Endothelial cell (in vitro differentiated cells): ENCODE measurements at regions not wholly inside any gene's neighbourhood (a gene's known extent, or its start where the extent isn't known, plus 50 kb on each side); places are given as distances from the start of the nearest gene placed in this dataset.

Source experiments
- DNase-seq: peaks from one replicate; pipeline ENCODE4 v3.0.0; 2021; ENCODE audit warnings: low spot score
- H3K27ac Mint-ChIP-seq: one replicate; pipeline ENCODE4 v1.8.0; 2021; ENCODE audit warnings: mixed read lengths, inconsistent platforms; ENCODE audit not compliant: unreplicated experiment
- H3K27me3 Mint-ChIP-seq: one replicate; pipeline ENCODE4 v1.8.0; 2021; ENCODE audit warnings: mild to moderate bottlenecking, moderate library complexity, mixed read lengths, inconsistent platforms; ENCODE audit not compliant: unreplicated experiment
- H3K36me3 Mint-ChIP-seq: one replicate; pipeline ENCODE4 v1.8.0; 2021; ENCODE audit warnings: mild to moderate bottlenecking, low read depth, mixed read lengths, inconsistent platforms; ENCODE audit not compliant: unreplicated experiment
- H3K4me1 Mint-ChIP-seq: one replicate; pipeline ENCODE4 v1.8.0; 2021; ENCODE audit warnings: mild to moderate bottlenecking, mixed read lengths, inconsistent platforms; ENCODE audit not compliant: unreplicated experiment
- H3K4me3 Mint-ChIP-seq: one replicate; pipeline ENCODE4 v1.8.0; 2021; ENCODE audit warnings: mild to moderate bottlenecking, mixed read lengths, inconsistent platforms; ENCODE audit not compliant: unreplicated experiment
- H3K9me3 Mint-ChIP-seq: one replicate; pipeline ENCODE4 v1.8.0; 2021; ENCODE audit warnings: mixed read lengths, inconsistent platforms; ENCODE audit not compliant: unreplicated experiment
- CTCF ChIP-seq: fragments of 200-600 bp; sonication (generic); IDR thresholded peaks from one replicate; pipeline ENCODE4 v1.5.0; 2021; ENCODE audit warnings: antibody characterized with exemption; ENCODE audit not compliant: unreplicated experiment

- H3K36me3 Mint-ChIP-seq, result peaks cover 3% of the 10 kb centered on the region
- no peak overlapping the region for H3K27ac Mint-ChIP-seq
- H3K4me1 Mint-ChIP-seq, result no peaks in the 10 kb centered on the region
- H3K9me3 Mint-ChIP-seq, result no peaks in the 10 kb centered on the region
- DNase-seq, result no peak
- no peak for TF ChIP-seq CTCF
- no peak overlapping the region for H3K4me3 Mint-ChIP-seq
- peaks cover 6% of the 10 kb centered on the region for H3K27me3 Mint-ChIP-seq
Observed at GRCh38 chr17:6205525-6205924, 135.3 kb downstream of the WSCD1 start.

GRCh38 chr17:6205033-6205432 is 134.9 kb downstream of the WSCD1 start:
- H3K27me3 Mint-ChIP-seq, result peaks cover 5% of the 10 kb centered on the region
- peaks cover 3% of the 10 kb centered on the region for H3K36me3 Mint-ChIP-seq
- no peak for DNase-seq
- no peak for TF ChIP-seq CTCF
- no peak overlapping the region for H3K4me3 Mint-ChIP-seq
- H3K9me3 Mint-ChIP-seq, result no peaks in the 10 kb centered on the region
- H3K4me1 Mint-ChIP-seq, result no peaks in the 10 kb centered on the region
- no peak overlapping the region for H3K27ac Mint-ChIP-seq

- no peaks in the 10 kb centered on the region for H3K9me3 Mint-ChIP-seq
- no peak overlapping the region for H3K4me3 Mint-ChIP-seq
- no peak for TF ChIP-seq CTCF
- peaks cover 5% of the 10 kb centered on the region for H3K27me3 Mint-ChIP-seq
- H3K36me3 Mint-ChIP-seq, result peaks cover 3% of the 10 kb centered on the region
- no peak overlapping the region for H3K27ac Mint-ChIP-seq
- no peak for DNase-seq
- no peaks in the 10 kb centered on the region for H3K4me1 Mint-ChIP-seq
Observed at GRCh38 chr17:6204203-6204722, 134.1 kb downstream of the WSCD1 start.

GRCh38 chr17:6196355-6196754 is 126.2 kb downstream of the WSCD1 start:
- no peak overlapping the region for H3K27ac Mint-ChIP-seq
- no peak overlapping the region for H3K4me3 Mint-ChIP-seq
- TF ChIP-seq CTCF, result no peak
- peaks cover 9% of the 10 kb centered on the region for H3K36me3 Mint-ChIP-seq
- peaks cover 4% of the 10 kb centered on the region for H3K9me3 Mint-ChIP-seq
- peaks cover 16% of the 10 kb centered on the region for H3K4me1 Mint-ChIP-seq
- no peaks in the 10 kb centered on the region for H3K27me3 Mint-ChIP-seq
- no peak for DNase-seq

- DNase-seq, result no peak
- TF ChIP-seq CTCF, result no peak
- peaks cover 23% of the 10 kb centered on the region for H3K4me1 Mint-ChIP-seq
- H3K9me3 Mint-ChIP-seq, result peaks cover 4% of the 10 kb centered on the region
- H3K27me3 Mint-ChIP-seq, result no peaks in the 10 kb centered on the region
- H3K36me3 Mint-ChIP-seq, result peaks cover 9% of the 10 kb centered on the region
- no peak overlapping the region for H3K27ac Mint-ChIP-seq
- no peak overlapping the region for H3K4me3 Mint-ChIP-seq
Observed at GRCh38 chr17:6195123-6195522, 124.9 kb downstream of the WSCD1 start.
